RPMI8226 (cell line): ENCODE measurements at regions not wholly inside any gene's neighbourhood (a gene's known extent, or its start where the extent isn't known, plus 50 kb on each side); places are given as distances from the start of the nearest gene placed in this dataset.

Source experiments
- DNase-seq: peaks from one replicate; pipeline ENCODE4 v3.0.0-alpha.2; 2015

DNA sequence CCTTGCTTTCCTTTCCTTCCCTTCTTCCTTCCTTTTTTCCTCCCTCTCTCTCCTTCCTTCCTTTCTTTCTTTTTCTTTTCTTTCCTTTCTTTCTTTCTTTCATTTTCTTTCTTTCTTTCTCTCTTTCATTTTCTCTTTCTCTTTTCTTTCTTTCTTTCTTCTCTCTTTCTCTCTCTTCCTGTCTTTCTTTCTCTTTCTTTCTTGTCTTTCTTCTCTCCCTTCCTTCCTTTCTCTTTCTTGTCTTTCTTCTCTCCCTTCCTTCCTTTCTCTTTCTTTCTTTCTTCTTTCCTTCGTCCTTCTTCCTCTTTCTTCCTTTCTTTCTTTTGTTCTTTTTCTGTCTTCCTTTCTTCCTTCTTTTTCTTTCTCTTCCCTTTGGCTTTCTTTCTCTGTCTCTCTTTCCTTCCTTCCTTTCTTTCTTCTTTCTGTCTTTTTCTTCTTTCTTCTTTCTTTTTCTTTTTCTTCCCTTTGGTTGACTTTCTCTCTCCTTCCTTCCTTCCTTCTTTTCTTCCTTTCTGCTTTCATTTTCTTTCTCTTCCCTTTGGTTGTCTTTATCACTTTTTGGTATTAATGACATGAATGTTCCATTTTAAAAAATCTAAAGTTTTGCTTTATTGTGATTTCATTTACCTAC, 496.4 kb upstream of the CBLB start:
- DNase-seq: no peak

DNA sequence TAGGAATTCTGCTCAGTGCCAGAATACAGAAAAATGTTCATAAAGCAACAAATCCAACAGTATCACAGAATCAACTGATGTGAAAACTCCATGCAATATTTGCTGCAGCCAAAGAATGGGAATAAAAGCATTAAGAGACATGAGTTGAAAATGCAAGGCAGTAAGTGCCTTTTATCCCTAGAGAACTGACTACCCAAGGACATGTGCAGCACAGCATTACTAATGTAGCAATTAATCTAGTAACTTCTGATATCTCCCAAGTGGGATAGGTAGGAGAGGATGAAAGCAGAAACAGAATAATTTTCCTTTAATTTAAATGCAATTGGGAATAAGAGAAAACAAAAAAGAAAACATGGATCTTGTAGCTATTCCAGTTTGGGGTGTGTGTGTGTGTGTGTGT, 497.5 kb upstream of the CBLB start:
- no peak for DNase-seq

DNA sequence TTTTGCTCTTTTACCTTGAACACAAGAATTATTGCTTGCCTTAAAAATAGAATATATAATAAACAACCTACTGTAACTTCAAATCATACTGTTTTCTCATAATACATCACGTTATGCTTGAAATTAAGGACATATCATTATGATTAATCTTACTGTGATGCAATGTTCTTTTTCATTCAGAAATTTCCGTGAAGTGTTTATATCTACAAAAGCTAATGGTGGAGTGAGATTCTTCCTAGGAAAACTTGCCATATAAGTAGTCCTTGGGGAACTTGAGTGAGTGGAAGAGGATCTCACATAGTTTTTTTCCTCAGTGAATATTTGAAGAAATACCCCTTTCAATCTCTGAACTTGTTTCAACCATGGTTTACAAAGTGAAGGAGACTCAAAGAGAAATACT, 498.7 kb upstream of the CBLB start:
- no peak for DNase-seq

DNA sequence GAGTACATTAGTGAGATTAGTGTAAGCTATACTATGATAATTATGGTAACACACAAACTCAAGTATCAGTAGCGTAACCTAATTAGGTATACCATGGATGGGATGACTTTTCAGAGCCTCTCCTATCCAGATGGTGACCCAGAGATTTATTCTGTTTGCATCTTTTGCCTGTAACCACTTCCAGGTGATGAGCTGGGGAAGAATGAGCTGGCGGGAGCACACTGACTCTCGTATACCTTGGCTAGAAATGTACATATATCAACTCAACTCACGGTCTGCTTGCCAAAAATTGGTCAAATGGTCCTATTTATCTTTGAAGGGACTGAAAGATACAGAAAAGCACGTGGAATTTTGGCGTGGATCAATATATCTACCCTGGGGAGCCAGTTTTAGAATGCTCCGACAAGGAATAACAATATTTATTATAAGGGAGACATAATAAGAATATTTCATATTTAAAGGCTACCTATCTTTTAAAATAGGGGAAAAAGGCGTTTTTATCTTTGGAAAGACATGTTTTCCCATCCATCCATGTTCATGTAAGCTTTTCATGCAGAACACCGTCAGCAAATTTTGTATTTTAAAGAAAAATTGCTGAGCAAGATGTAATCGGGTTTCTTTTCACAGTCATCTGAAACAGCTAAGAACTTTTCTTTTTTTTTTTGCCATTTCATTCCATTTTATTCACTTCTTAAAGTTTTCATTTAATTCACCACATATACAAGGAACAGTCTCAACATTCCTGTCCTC, 502.6 kb upstream of the CBLB start:
- DNase-seq: no peak

DNA sequence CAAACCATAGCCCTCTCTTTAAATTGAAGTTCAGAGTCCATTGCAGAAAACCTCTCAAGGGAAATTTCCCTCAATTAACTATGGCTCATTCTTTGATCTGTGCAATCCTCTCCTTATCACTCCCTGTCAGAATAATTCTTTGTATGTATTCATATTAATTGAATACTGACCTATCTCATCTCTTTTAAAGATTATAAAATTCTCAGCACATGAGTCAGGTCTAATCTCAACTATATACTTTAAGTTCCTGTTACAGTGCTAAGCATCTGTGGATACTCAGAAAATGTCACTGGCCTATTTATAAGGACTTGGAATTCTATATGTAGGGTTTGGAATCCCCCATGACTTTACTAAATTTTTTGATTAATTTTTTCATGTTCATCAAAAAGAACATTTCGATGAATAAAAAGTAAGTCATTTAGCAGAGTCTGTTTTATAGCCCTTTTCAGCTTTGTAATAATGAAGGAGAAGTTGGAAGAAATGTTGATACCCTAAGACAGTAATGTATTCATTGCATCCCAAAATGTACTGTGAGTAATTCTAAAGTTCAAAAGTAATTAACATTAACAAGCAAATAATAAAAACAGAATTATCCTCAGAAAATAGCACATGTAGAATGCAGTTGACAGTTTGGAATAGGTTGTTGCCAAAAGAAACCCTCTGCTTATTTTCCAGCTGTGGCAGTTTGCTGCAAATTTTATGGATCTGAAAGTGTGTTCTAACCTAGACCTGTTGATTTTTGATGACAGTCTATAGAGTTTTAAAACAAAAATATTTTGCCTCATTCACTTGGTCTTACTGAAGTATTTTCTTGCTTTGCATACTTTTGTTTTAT, 503.4 kb upstream of the CBLB start:
- DNase-seq: no peak

DNA sequence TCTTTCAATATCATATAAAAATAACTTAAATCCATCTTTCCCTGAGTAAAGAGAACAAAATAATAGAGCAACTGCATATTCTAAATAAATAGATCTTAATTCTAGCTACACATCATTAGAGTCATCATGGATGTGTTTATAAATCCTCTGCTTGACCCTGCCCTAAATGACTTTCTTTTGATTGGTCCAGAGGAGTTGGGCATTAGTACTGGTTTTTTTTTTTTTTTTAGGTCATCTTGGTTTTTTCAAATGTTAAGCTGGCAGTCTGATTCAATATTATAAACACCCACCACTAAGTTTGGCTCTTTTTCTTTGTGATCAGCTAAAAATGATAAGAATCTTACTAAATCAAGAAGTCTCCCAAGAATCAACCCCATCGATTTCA, 504.0 kb upstream of the CBLB start:
- no peak for DNase-seq

DNA sequence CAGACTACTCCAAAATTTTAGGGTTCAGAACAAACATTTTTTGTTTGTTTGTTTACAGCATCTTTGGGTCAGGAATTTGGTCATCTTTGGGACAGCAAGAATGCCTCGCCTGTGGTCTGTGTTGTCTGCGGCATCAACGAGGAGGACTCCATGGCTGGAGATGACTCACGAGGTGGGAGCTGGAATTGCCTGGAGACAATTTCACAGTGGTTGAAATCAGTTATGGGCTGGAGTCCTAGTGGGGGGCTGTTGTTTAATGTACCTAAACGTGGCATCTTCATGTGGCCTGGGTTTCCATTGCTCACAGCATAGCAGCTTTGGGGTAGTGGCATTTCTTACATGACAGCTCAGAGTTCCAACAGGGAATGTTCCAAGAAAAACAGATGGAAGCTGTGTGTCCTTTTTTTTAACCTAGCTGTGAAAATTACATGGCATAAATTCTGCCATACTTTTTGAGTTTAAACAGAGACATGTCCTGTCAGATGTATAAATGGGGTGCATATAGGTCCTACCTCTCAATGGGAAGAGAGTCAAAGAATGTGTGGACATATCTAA, 507.3 kb upstream of the CBLB start:
- DNase-seq: no peak

DNA sequence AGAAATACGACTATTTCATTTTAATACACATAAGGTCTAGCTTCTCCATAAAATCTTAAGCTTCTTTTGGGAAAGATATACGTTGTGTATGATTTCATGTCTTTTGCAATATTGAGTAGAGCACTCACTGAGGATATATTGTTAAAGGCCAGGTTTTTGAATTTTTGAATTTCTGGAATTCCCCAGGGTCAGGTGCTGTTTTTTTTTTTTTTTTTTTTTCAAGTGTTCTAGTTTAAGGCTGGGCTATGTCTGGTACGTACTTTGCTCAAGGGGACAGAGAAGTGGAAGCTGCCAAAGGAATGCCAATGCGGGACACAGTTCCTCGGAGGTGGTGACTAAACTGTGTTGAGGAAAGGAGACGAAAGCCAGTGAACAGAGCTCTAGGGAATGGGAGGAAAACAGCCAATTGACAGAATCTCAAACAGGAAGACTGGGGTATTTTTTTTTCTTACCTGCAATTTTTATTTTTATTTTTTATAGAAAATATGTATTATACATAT, 510.5 kb upstream of the CBLB start:
- no peak for DNase-seq

DNA sequence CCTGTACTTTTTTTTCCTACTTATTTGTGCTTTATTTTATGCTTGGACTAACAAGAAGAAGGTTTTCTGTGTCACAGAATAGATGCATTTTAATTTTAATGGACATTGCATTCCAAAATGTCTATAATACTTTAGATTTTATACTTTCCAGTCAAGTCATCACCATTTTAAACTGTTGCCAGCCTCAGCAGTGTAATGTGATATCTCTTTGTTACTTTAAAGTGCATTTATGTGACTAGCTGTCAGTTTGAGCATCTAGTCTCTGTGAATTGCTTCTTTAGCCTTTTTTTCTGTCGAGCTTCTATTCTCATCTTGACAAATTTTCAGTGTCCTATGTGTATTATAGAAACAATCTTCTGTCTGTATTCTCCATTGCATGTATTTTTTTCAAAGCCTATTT, 511.4 kb upstream of the CBLB start:
- no peak for DNase-seq

DNA sequence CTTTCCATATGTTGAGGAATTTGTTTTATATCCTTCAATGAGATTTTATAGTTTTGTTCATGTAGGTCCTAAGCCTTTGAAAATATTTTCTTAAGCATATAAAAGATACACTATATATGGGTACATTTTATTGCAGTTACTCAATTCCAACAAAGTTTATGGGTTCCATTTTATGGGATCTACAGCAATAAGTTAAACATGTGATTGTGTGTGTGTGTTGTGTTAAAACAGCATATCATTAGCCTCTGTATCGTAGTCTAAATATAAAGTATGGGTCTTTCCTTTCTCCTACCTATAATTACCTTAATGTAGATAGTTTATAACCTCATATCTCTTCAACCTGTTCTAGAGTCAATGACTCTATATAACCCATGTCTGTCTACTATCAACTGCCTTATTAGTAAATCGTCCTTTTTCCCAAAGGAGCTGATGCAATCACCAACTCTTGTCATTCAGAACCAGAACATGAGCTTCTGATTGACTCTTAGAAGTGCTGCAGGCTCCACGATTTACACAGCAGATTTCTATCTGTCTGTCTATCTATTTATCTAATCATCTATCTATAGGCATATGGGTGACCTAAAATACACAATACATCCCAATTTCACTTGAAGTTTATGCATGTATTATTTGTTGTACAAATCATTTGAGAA, 512.6 kb upstream of the CBLB start:
- DNase-seq: no peak

DNA sequence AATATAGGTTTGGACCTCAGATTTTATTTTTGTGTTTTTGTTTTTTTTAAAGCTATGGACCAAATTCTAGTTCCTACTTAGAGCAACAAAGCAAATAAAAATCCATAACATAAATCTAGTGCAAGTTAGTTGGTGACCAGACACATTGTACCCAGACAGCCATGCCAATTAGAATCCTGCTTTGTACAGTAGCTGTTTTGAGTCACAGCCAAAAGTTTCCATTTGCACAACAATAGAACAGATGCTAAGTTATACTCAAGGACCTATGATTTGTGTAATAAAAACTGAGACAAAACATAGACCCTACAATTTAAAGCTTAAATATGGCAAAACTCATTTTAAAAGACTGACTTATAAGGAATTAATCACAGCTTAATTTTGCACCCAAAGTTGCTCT, 513.1 kb upstream of the CBLB start:
- no peak for DNase-seq

DNA sequence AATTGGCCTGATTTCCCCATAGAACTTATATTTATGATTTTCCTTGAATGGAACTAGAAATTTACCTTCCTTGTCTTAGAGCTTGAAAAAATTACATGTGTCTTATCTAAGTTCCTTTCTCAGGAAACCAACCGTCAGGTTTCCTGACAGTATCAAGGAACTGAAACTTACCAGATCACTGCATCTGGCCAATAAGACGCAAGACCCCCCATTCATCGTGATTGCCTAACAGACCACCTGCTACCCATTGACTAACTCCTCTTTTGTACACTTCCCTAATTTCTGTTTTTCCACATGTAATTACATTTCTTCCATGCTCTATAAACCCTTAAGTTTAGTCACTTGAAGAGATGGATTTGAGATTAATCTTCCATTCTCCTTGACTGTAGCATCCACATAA, 517.2 kb upstream of the CBLB start:
- DNase-seq: no peak

DNA sequence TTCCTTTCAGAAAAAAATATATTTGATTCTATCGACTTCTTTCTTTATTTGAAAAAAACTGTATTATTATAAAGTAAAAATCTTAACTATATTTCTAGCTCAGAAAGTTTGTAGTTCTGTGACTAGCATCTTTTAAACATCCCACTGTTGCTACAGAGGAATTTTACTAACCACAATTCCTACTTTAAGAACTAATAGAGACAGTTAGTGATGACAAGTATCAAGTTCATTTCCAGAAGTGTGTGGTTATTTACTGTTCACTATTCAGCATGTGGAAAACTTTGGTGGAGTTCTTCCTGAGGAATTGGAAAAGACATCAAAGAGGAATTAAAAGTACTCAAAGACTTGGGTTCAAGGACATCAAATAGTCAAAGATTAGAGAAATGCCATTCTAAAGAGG, 524.1 kb upstream of the CBLB start:
- no peak for DNase-seq

DNA sequence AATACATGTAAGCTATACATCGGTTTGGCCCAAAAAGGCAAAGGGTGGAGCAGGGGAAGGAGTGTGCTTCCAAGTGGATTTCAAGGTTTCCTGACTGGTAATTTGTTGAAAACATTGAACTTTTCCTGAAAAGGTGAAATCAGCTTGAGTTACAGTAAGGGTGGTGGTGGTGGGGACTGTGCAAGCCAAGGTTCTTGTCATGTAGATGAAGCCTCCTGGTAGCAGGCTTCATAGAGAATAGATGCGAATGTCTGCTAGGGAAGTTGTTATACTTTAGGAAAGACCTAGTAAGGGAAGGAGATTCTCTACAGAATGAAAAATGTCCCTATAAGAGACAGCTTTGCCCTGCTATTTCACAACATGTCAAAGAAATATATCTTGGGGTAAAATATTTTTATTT, 528.2 kb upstream of the CBLB start:
- no peak for DNase-seq

DNA sequence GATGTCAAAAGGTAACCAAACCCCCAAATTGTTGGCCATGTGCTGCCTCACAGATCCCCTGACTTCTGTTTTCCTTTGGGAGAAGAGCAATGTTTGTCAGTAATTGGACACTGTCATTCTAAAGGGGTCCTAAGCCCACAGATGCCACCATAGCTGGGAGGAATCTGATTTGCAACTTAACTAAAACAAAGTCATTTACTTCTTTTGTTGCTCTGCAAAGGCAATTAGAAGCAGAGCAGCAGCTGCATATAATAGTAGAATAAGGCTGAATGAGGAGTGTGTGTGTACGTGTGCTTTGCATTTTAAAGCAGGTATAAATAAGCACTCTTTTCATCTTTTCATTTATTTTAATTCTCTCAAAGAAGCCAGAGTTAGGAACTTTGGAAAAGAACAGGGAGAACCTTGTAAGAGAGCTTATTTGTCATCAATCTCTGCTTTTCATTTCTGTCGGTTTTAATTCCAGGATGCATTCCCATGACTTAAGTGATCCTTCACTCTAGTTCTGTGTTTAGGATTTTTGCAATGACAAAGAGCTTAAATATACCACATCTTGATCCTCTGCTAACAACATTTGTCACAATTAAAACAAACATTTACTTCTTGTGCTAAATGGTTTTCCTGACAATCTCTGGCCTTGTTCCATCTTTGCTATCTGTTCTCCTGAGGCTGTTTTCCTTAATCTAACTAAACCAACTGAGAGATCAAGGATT, 530.2 kb upstream of the CBLB start:
- DNase-seq: no peak

DNA sequence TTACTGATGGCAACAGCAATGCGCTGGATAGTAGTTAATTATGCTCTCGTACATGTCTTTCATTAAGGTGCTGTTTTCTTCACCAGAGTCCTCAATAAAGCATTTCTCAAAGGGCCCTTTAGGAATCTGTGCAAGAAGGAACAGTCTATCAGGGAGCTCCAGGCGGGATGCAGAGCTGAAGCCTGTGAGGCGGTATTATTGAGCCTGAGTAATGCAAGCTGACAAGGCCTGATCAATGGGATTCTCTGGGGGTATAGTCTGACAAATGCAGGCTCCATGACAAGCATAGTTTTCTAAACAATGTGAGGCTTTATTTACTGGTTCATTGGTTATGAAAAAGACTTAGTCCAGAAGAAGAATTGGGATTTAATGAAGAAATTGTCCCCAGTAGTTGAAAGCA, 530.9 kb upstream of the CBLB start:
- no peak for DNase-seq

DNA sequence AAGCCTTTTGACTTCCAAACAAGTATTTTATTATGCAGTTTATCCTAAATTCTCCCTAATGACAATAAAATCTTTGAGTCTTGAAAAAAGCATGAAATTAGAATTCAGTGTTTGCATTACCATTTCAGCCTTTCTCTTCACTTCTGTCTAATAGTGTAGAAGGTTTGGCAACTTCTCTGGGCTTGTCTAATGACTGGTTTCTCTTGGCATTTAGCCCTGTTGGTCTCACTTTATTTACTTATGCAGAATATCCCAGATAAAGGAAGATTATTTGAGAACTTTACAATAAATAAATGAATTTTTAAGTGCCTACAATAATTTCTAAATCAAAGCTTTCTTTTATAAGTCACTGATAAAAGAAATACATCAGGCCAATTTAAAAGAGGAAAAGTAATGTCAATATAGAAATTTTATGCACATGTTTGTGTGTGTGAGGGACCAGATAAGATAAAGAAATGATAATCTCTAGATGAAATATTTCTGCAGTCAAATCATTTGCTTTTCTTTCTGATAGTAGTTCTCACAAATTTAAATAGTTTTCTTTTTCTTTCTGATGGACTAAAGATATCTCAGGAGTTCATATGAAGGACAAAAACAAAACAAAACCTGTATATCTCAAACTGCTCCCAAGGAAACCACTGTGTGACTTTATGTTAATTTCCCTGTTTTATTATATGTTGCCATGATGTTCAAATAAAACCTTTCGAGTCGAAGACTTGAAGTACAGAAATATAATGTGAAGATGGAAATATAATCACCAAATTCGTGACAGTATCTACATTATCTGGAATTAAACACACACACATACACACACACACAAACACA, 533.1 kb upstream of the CBLB start:
- DNase-seq: no peak

DNA sequence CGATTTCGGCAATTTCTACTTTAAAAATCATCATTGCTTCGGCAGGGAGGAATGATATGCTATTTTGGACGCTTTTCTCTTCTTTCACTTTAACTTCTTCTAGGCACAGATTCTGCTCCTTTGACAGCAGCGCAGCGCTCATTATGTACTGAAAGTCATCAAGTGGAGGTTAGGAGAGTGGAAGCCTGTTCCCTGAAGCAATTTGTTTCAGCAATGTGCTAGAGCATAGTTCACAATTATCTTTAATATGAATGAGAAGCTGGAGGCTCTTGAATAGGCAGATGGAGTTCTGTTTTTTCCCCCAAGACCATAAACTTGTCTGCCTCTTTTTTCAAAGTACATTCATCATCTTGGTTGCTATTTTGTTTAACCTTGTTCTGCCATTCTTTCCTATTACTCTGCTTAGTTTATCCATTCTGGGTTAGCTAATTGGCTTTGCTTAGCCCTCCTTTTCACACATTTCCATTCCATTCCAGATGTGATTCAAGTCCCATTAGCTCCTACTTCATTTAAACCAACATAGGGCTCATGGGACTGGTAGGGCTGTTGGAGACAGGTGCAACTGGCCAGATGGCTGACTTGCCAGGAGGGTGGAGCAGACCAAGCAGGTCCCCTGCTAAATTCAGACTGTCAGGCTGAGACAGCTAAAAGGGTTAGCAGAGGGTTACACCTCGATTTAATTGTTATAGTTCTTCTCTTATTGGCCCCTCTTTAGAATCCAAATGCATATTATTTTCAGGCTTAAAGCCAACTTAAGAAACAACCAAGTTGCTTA, 534.7 kb upstream of the CBLB start:
- DNase-seq: peak; percentile 13

DNA sequence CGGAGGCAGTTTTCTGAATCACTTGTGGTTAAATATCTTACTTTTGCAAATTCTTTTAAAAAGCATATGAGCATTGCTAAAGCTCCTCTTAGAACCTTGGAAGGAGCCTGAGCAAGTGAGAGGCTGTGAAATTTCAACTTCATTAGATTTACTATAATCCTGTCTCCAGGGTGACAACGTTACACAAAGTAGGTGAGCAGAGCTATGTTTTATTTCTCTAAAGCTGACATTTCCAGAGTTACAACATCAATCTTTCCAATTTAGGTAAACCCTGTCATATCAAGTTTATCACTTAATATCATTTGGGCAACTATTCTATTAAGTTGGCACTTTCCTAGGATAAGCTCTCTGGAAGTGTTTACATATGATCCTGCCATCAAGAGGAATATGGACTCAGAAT, 544.9 kb upstream of the CBLB start:
- DNase-seq: no peak

DNA sequence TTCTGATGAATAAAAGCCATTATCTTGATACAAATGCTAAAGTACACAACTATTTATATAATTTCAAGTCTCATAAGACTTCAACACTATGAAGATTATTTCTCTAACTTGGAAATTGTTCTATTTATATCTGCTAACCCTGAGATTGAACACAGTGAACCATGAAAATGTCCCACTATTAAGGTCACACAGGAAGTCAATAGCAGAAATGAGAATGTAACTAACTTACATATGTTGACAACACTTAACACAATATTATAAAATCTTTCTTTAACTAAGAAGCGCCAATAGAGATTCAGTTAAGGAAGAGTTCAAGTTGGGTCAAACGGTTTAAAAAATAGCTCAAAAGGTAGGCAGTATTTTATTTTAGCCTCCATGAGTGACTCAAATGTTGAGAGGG, 551.8 kb upstream of the CBLB start:
- no peak for DNase-seq

DNA sequence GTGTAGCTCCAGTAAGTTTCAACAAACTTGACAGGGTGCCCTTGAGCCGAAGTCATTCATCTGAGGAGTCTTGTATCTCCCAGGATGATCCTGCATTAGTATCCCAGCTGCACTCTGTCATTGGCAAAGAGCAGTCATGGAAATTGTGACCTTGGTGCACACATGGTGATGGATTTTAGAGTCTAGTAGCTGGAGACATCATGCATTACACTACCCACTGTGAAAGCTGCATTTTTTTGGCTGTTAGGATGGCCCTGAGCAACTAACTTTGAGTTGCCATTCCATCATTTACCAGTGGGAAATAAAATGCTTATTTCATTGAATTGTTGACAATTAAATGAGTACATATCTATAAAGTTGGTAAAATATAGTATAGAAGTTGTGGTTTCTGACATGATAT, 552.6 kb upstream of the CBLB start:
- DNase-seq: no peak
